GM04504 (cell line): ENCODE measurements at regions not wholly inside any gene's neighbourhood (a gene's known extent, or its start where the extent isn't known, plus 50 kb on each side); places are given as distances from the start of the nearest gene placed in this dataset.

Experiments used
- DNase-seq: peaks from one replicate; pipeline ENCODE4 v3.0.0-alpha.2; 2012; ENCODE audit warnings: low read depth

- DNase-seq = no peak
These were observed 109.1 kb upstream of the GDF10 start for GRCh38 chr10:47190802-47191450.

GRCh38 chr10:47192273-47192672 is 107.7 kb upstream of the GDF10 start:
- DNase-seq = no peak

DNA sequence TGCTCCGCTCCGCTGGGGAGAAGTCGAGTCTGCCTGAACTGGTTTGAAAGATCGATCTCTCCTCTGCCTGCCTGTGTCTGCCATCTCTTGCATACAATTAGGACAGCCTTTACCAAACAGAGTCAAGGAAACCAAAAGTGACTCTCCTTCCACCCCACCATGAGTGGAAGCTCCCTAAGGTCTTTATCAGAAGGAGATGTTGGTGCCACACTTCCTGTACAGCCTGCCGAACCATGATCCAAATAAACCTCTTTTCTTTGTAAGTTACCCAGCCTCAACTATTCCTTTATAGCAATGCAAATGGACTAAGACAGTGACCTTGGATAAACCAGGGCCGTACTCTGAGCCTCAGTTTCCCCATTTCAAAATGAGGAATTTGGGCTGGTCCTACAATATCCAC is 106.3 kb upstream of the GDF10 start:
- DNase-seq = no peak

DNA sequence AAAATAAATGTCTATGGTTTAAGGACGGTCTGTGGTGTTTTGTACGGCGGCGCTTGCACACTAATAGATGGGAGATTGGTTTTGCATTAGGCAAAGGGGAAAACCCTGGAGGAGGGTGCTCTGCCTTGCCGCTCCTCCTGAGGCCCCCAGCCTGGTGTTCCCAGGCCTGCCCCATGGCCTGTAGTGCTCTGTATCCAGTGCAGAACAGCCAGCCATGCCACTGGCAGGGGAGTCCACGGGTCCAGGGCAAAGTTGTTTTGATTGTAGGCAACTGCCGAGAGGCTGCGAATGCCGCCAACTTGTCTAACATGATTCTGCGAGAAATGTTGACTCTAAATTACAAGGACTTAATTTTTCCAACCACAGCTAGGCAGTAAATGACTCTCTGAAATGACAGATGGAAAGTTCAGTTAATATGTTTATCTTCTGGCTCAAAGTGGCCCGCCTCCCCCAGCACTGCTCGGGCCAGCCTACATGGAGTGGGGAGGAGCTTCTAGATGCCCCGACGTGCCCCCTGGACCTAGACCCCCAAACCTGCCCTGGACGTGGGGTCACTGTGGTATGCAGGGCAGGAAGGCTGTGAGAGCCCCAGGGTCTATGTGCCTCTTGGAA is 104.6 kb upstream of the GDF10 start:
- DNase-seq = no peak

GRCh38 chr10:47196691-47197090 is 103.3 kb upstream of the GDF10 start:
- no peak for DNase-seq

DNA sequence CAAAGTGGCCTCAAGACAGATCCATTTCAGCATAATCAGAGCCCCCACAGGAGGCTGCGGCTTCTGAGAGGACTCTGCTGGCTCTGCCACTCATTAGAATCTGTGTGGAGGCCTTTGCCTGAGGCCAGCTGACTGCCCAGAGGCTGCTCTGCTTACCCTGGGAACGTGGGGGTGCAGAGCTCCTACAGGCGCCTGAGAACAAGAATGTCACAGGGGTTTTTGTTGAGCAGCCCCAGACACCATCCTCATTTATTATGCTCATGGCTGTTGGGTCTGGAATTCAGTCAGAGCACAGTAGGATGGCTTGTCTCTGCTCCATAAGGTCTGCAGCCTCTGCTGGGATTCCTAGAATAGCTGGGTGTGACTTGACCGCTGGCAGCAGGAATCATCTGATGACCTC is 101.8 kb upstream of the GDF10 start:
- no peak for DNase-seq

DNA sequence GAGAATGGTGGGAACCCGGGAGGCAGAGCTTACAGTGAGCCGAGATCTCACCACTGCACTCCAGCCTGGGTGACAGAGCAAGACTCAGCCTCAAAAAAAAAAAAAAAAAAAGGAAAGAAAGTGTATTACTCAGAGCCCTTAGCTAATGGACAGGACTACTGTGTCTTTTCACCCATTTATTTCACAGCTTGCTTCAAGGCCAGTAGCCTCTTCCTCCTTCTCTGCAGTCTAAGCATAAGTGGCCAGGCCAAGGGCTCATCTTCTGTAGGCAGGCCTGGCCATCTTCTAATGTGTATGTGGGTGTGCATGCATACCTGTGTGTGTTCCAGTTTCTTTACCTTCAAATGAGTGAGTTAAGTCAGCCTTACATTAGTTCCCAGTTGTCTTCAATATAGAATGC is 94.8 kb upstream of the GDF10 start:
- no peak for DNase-seq

DNA sequence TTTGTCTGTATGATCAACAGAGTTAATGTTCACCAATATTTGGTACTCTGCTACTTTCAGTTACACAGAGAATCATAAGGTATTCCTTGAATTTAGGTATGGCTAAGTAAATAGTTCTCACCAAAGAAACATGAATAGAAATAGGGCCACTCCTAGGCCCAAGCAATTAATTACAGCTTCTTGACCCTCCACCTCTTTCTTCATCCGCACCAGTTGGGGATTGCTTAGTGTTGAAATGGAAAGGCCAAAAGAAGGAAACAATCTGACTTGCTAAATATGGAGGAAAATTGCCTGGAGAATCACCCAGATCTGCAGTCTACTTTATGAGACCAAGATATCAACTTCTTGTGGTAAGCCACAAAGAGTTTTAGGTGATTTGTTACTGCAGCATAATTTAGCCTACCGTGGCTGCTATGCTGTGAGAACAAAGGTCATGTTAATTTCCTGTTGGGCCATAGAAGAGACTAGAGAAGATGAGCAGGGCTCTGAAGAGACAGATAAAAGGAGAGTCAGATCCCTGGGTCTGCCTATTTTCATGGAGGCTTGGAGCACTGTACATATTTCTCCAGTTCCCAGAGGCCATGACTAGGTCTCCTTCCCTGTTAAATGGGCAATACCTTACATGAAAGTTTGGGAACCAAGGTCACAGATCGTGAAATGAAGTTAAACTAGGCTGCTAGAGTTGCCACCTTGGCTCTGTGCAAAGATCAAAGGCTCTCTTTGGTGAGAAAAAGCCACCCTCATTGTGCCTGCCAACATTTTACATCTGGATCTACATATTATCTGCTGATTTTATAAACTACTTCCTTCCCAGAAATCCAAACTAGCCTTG is 93.3 kb upstream of the GDF10 start:
- no peak for DNase-seq

- DNase-seq = no peak
These were observed 92.7 kb upstream of the GDF10 start for GRCh38 chr10:47207281-47207615.

- DNase-seq = no peak
These were observed 92.0 kb upstream of the GDF10 start for GRCh38 chr10:47207894-47208469.

DNA sequence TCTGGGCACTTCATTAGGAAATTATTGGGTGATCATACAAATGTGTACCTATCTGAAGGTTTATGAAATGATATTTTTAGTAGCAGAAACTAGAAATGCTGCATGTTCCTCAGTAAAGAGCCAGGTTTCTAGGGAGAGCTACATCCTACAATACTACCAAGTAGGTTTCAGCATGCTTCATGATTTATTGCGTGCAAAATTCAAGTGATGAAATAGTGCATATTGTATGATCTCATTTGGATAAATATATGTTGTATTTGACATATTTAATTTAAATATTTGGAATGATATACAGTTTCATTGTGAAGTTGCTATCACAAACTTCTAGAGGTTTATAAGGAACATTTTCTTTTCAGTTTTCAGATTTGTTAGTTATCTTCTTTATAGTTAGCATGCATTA is 90.5 kb upstream of the GDF10 start:
- DNase-seq = no peak

DNA sequence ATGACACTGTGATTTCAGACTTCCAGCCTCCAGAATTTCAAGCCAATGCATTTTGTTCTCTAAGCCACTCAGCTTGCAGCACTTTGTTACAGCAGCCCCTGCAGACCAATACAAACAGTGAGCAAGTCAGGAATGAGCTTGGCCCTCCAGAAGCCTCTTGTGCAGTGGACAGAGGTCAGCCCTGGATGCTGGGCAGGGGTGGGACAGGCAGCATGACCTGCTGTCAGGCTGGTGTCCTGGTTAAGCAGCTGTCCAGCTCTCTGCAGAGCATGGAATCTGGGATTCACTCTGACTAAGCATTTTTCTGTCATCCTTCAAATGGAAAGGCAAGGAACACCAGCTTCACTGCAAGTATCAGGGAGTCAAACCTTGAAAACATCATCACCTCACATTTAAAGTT is 85.5 kb upstream of the GDF10 start:
- DNase-seq = no peak

DNA sequence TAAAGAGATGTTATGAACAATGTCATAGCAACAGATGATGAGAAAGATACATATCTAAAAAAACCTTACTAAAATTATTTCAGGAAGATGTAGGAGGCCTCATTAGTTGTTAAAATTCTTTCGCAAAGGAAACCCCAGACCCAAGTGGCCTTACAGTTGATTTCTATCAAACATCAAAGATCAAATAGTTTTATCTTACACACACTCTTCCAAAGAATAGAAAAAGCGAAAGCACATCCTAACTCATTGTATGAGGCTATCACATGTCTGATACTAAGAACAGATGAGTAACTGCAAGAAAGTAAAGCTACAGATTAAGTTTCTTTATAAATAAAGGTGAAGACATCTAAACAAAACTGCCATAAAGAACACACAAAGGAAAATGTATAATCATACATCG is 82.9 kb upstream of the GDF10 start:
- DNase-seq = no peak

DNA sequence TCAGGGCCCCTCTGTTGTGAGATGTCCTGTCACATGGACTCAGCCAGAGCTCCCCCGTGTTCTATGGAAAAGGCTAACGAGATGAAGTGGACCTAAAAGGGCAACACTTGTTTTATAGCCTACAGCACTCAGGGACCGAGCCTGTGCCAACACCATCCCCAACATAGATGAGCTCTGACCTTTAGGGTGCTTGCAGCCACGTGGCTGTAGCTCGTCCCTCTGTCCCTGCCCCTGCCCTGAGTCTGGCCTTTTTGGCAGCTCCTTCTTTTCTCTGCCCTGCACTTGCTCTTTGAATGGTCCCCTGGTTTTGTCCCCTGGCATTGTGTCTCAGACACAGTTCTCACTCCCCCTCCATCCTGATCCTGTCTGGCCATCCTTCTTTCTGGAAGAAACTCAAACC is 81.2 kb upstream of the GDF10 start:
- no peak for DNase-seq

DNA sequence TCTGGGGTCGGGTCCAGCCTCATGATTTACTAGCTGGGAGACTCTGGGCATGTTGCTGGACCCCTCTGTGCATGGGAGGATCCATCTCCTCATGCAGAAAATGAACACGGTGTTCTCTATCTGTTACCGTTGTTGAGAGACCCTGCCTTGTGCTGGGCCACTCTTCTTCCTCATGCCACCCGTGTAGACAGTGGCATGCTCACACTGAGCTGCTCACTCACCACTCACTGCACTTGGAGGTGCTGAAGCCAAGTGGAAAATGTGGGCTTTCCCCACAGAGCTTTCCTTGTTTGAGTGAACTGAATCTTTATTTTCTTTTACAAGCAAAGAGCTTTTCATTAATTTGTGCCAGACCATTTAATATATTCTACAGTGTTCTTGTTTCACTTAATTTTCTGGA is 77.5 kb upstream of the GDF10 start:
- DNase-seq = no peak

DNA sequence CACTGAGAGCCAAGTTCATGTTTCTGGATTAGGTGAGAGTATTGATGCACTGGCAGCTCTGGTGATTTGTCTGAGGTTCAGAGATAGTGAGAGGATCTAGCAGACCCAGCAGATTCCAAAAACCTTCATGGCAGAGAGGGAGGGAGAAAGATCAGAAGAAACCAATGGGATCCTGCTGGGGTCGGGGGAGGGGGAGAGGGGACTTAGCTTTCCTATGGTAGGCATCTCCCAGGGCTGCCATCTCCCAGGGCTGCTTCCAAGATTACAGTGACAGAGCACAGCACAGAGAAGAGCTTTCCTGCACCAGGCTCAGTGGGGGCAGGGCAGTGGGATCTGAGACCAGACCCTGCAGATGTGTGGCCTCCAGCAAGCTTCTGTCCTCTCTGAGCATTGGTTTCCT is 76.8 kb upstream of the GDF10 start:
- DNase-seq = no peak

DNA sequence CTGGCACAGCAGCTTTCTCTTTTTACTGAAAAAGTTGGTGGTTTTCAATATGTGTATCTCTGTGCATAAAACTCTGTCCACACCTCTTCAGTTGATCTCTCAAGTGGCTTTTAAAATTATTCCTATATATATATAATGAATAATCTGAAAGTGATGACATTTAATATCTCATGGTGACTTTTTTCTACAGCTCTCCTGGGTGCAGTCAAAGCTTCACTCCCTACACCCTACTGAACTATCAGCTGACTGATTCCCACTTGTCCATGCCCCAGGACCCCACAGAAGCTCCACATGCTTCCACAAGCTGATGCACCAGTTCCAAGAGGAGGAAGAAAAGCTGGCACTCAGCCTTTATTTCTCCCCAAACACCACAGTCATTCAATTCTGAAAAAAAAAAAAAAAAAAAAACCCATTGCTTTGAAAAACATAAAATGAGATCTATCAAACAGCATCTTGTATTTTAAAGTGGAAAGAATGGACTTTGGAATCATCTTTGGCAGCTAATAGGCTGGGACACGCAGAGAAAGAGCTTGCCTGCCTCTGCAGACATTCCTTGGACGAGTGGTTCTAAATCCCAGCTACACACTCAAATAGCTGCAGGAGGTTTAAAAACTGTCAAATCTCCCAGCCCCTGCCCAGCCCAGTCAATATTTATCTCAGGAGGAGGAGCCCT is 75.3 kb upstream of the GDF10 start:
- DNase-seq = no peak

DNA sequence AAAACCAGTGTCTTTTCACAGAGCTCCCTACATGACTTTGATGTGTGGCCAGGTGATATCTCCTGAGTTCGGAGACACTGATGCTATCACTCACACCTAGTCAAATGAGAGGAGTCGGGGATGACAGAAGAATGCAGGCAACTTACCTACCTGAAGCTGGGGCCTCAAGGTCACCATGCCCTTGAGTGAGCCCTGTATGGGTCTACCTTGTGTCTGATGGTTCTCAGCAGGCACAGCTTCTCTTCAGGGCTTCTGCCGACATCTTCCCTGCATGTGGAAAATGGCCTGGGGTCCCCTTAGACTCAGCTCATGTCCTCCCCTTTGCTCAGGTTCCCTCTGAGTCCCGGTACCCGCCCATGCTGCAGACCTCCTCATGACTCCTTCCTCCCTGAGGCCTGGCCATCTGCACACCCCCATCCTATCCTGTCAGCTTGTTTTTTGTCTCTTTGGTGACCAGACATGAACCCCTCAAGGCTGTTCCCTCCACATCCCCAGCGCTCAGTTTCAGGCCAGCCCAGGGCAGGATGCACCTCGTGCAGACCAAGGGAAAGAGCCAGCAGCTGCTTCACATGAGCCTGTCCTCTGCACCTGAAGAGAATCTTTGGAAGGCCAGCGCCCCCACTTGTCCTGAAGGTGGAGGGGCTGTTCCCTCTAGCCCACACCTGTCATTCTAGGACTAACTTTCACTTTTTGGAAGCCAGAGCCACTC is 74.6 kb upstream of the GDF10 start:
- no peak for DNase-seq

DNA sequence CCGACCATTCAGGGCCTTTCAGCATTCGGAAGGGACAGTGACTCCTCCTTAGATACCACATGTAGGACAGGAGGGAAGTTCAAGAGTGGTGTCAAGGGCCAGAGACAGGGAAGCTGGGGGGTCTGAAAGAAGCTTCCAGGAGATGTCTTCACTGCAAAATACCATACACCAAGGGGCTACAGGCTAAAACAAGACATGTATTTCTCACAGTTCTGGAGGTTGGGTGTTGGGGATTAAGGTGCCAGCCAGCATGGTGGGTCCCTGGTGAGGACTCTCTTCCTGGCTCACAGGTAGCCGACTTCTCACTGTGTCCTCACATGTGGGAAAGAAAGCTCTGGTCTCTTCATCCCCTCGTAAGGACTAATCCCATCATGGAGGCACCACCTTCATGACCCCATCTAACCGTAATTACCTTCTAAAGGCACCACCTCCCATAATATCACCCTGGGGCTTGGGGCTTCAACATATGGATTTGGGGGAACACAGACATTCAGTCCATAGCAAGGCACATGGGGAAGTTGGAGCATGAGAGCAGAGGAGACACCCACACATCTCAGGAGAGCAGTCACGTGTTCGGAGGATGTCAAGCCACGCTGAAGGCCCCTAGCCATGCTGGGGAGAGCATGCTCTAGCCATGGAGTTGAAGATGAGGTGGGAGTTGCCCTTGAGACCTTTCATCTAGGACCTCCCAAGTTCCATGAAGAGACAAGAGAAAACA is 73.9 kb upstream of the GDF10 start:
- no peak for DNase-seq

GRCh38 chr10:47230482-47230881 is 69.5 kb upstream of the GDF10 start:
- DNase-seq = no peak

DNA sequence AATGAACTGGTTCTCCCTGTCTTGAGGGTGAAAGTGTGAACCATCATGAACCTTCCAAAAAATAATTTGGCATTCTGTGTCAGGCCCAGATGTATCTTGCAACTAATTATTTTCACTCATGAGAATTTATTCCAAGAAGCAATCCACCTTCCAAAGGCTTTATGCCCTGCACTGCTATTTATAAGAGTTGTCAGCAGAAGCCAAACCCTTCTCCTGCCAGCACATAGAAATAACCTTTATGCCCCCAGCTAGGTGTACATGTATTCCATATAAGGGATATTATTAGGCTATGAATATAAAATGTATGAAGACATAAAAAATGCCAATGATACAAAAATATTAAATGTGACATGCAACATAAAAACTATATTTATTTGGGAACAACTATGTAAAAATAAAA is 69.0 kb upstream of the GDF10 start:
- no peak for DNase-seq
